ENCODE measurements at regions not wholly inside any gene's neighbourhood (a gene's known extent, or its start where the extent isn't known, plus 50 kb on each side); places are given as distances from the start of the nearest gene placed in this dataset.

DNA sequence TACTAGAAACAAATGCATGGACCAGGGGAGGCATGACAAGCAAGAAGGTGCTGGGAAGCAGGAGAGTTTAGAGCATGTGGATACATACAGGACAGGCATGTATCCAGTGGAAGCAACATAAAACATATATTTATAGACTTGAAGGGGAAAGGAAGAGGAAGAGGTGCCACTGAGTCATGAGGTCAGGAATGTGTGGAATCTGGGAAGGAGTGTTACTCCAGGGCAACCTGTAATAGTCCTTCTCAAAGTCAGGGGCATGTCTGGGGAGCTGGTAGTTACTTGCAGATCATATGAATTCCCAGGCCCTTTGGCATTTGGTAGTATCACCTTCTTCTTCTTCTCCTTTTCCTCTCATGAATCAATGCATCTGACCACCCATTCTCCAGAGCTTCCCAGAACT lies 246.6 kb downstream of the XPNPEP1 start:
- TF ChIP-seq, protein P1, sequence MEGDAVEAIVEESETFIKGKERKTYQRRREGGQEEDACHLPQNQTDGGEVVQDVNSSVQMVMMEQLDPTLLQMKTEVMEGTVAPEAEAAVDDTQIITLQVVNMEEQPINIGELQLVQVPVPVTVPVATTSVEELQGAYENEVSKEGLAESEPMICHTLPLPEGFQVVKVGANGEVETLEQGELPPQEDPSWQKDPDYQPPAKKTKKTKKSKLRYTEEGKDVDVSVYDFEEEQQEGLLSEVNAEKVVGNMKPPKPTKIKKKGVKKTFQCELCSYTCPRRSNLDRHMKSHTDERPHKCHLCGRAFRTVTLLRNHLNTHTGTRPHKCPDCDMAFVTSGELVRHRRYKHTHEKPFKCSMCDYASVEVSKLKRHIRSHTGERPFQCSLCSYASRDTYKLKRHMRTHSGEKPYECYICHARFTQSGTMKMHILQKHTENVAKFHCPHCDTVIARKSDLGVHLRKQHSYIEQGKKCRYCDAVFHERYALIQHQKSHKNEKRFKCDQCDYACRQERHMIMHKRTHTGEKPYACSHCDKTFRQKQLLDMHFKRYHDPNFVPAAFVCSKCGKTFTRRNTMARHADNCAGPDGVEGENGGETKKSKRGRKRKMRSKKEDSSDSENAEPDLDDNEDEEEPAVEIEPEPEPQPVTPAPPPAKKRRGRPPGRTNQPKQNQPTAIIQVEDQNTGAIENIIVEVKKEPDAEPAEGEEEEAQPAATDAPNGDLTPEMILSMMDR (conservative IDR thresholded peaks at IDR 0.05; ENCODE audit: low read depth, low read length) = no peak
- TF ChIP-seq EZH2 (IDR thresholded peaks at IDR 0.05; ENCODE audit: low read length, unreplicated experiment) = no peak
